DND-41 (cell line): ENCODE measurements at regions not wholly inside any gene's neighbourhood (a gene's known extent, or its start where the extent isn't known, plus 50 kb on each side); places are given as distances from the start of the nearest gene placed in this dataset.

Experiments
- ATAC-seq: fragments of 200-7000 bp; cut with Tn5 transposase; 3 replicates; pipeline ENCODE4 v1.9.1; 2021; ENCODE audit warnings: low read depth; ENCODE audit not compliant: insufficient read depth
- DNase-seq: peaks from one replicate; pipeline ENCODE4 v3.0.0-alpha.2; 2020
- H2AFZ ChIP-seq: 2 replicates; pipeline ENCODE4 v1.6.0; 2012; ENCODE audit warnings: low read depth, low read length
- H3K27ac ChIP-seq: 2 replicates; pipeline ENCODE4 v1.5.1; 2012; ENCODE audit warnings: low read length, inconsistent platforms
- H3K27me3 ChIP-seq: fragments of 200-600 bp; sonication (generic); 2 replicates; pipeline ENCODE4 v1.6.0; 2012; ENCODE audit warnings: low read length, mild to moderate bottlenecking, inconsistent platforms; ENCODE audit not compliant: insufficient read depth, poor library complexity
- H3K36me3 ChIP-seq: 2 replicates; pipeline ENCODE4 v1.5.1; 2012; ENCODE audit warnings: low read length, inconsistent platforms; ENCODE audit not compliant: insufficient read depth
- H3K4me1 ChIP-seq: 2 replicates; pipeline ENCODE4 v1.5.1; 2012; ENCODE audit warnings: mild to moderate bottlenecking, low read length; ENCODE audit not compliant: insufficient read depth
- H3K4me2 ChIP-seq: 2 replicates; pipeline ENCODE4 v1.6.0; 2012; ENCODE audit warnings: mild to moderate bottlenecking, moderate library complexity, low read length, inconsistent platforms; ENCODE audit not compliant: insufficient read depth
- H3K4me3 ChIP-seq, 2 experiments: fragments of 200-600 bp in 1 of 2; shearing (Covaris generic) in 1 of 2; 2 replicates each; pipeline ENCODE4 v1.5.1; 2012 to 2016; ENCODE audit warnings: inconsistent platforms in 2 of 2, low read length in 2 of 2, mild to moderate bottlenecking in 2 of 2, low read depth in 1 of 2, moderate library complexity in 1 of 2
- H3K79me2 ChIP-seq: 2 replicates; pipeline ENCODE4 v1.6.0; 2012; ENCODE audit warnings: low read length, inconsistent platforms; ENCODE audit not compliant: insufficient read depth
- H3K9ac ChIP-seq: 2 replicates; pipeline ENCODE4 v1.6.0; 2012; ENCODE audit warnings: low read depth, mild to moderate bottlenecking, inconsistent platforms, low read length, moderate library complexity
- H3K9me3 ChIP-seq: 2 replicates; pipeline ENCODE4 v1.5.1; 2012; ENCODE audit warnings: low read length, moderate library complexity, mild to moderate bottlenecking, inconsistent platforms; ENCODE audit not compliant: insufficient read depth, severe bottlenecking
- H4K20me1 ChIP-seq: 2 replicates; pipeline ENCODE4 v1.6.0; 2012; ENCODE audit warnings: low read length; ENCODE audit not compliant: insufficient read depth
- CTCF ChIP-seq: IDR thresholded peaks from 2 replicates; pipeline ENCODE4 v1.5.1; 2012; ENCODE audit warnings: borderline replicate concordance, low read length, moderate library complexity, mild to moderate bottlenecking; ENCODE audit not compliant: poor library complexity, severe bottlenecking; ENCODE audit errors: extremely low read depth
- EZH2 ChIP-seq: IDR thresholded peaks from 3 replicates; pipeline ENCODE4 v1.6.1; 2012; ENCODE audit warnings: borderline replicate concordance, low read depth, mild to moderate bottlenecking, moderate library complexity, low read length, inconsistent platforms; ENCODE audit not compliant: severe bottlenecking

- Histone ChIP-seq H3K79me2 (no peaks in the 10 kb centered on the region), H3K4me1 (no peaks in the 10 kb centered on the region), H4K20me1 (no peaks in the 10 kb centered on the region), H3K27me3 (no peaks in the 10 kb centered on the region), H2AFZ (no peak overlapping the region), H3K36me3 (no peaks in the 10 kb centered on the region), H3K4me3 (no peak overlapping the region), H3K4me2 (no peak overlapping the region), H3K9me3 (peaks cover 8% of the 10 kb centered on the region), H3K9ac (no peak overlapping the region), H3K27ac (no peak overlapping the region)
- DNase-seq (no peak), ATAC-seq (no peak)
- no peak for TF ChIP-seq EZH2
- TF ChIP-seq CTCF: no peak
Observed at GRCh38 chr13:58397596-58398387, 766.2 kb downstream of the PCDH17 start.

DNA sequence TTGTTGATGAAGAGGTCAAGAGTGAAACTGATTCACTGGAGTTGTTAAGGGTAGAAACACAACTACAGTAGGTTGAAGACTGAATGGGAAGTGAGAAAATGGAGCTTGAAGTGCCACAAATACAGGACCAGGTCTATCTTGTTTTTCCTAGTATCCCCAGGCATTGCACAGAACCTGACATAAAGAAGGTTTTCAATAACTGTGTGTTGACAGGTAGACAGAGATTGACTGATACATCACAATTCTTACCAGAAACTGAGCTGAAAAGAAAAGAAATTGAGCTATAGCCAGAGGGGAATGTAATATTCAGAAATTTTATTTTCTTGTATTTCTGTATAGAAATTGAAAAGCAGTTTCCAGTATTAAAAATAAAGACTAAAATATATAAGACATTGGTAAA is 767.7 kb downstream of the PCDH17 start:
- peaks cover 8% of the 10 kb centered on the region for H3K9me3 ChIP-seq
- H3K4me3 ChIP-seq: no peak overlapping the region
- no peaks in the 10 kb centered on the region for H4K20me1 ChIP-seq
- no peaks in the 10 kb centered on the region for H3K27me3 ChIP-seq
- ATAC-seq (no peak), DNase-seq (no peak)
- TF ChIP-seq CTCF: no peak
- no peak for TF ChIP-seq EZH2
- H3K27ac ChIP-seq: no peak overlapping the region
- H3K36me3 ChIP-seq: no peaks in the 10 kb centered on the region
- H3K4me2 ChIP-seq: no peak overlapping the region
- H3K4me1 ChIP-seq: no peaks in the 10 kb centered on the region
- H3K9ac ChIP-seq: no peak overlapping the region
- H2AFZ ChIP-seq: no peak overlapping the region
- H3K79me2 ChIP-seq: no peaks in the 10 kb centered on the region

- no peaks in the 10 kb centered on the region for H3K9me3 ChIP-seq
- H3K36me3 ChIP-seq: no peaks in the 10 kb centered on the region
- no peak overlapping the region for H3K4me3 ChIP-seq
- H3K79me2 ChIP-seq: no peaks in the 10 kb centered on the region
- no peak overlapping the region for H3K9ac ChIP-seq
- no peak for ATAC-seq
- no peaks in the 10 kb centered on the region for H3K27me3 ChIP-seq
- H4K20me1 ChIP-seq: no peaks in the 10 kb centered on the region
- H3K4me1 ChIP-seq: no peaks in the 10 kb centered on the region
- no peak overlapping the region for H2AFZ ChIP-seq
- H3K27ac ChIP-seq: no peak overlapping the region
- TF ChIP-seq CTCF: no peak
- no peak for DNase-seq
- H3K4me2 ChIP-seq: no peak overlapping the region
Observed at GRCh38 chr13:58406545-58406944, 775.0 kb downstream of the PCDH17 start.
